NT2/D1 (cell line): ENCODE measurements at regions not wholly inside any gene's neighbourhood (a gene's known extent, or its start where the extent isn't known, plus 50 kb on each side); places are given as distances from the start of the nearest gene placed in this dataset.

Source experiments
- YY1 ChIP-seq: IDR thresholded peaks from 2 replicates; pipeline ENCODE4 v1.6.1; 2011; ENCODE audit not compliant: insufficient read length, insufficient read depth
- ZNF274 ChIP-seq: IDR thresholded peaks from 2 replicates; pipeline ENCODE4 v1.6.1; 2011; ENCODE audit warnings: mild to moderate bottlenecking, low read depth, low read length

- TF ChIP-seq ZNF274 (no peak), YY1 (no peak)
Measured at GRCh38 chr20:58141971-58142842, 86.2 kb downstream of the ANKRD60 start.
